NCI-H446 (cell line): ENCODE measurements at regions not wholly inside any gene's neighbourhood (a gene's known extent, or its start where the extent isn't known, plus 50 kb on each side); places are given as distances from the start of the nearest gene placed in this dataset.

Source experiments
- DNase-seq, 2 experiments: peaks; one replicate each; lab custom pipeline; 2025; lab: John Stamatoyannopoulos, UW

DNA sequence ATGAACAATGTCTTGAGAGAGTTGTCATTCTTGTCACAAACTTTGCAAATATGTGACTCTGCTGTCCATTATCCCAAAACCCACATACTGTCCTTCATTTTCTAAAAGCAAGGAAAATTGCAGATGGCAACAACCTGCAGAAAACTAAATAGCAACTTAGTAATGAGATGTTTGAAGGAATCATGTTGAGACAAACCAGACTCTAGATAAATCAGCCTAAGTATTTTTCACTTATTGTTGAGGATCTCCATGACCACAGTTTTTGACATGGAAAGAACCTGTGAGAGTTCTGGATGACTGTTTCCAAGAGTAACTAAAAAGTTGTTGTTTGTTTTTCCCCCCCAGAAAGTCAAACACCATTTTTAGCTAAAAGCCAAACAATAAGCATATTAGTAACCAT lies 535.2 kb upstream of the ZNF608 start:
- DNase-seq = no peak

DNA sequence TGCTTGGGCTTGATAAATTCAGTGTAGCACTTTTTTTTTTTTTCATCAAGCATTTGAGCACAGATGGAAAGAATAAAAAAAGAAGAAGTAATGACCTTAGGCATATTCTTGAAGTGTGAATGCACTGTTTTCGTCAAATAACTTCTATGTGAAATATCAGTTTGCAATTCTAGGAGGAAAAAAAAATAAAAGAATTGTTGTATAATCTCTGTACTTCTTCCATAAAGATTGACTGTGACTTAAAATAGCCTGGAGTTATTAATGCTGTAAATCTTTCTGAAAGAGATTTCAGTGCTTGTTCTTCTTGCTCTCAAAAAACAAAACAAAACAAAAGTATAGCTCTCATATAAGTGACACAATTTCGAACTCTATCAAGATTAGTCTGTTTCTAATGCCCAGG lies 536.9 kb upstream of the ZNF608 start:
- DNase-seq = no peak

DNA sequence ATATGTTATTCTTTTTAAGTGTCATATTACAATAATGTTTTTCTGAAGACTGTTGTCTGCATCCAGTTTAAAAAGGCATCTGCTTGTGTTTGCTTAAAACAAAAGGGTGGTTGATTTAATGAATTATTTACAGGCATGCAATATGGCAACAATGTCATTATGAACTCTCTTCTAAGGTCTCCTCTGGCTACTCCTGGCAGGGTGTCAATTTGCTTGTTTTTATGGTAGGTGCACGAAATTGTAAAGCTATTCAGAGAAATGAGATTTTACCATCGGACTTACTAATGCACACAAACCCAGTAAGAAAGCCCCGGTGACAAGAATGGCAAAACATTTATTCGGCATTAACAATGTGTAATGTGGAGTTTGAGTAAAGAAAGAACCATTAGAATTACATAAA lies 539.8 kb upstream of the ZNF608 start:
- peak in 1 of 2 experiments; percentile 37 for DNase-seq

DNA sequence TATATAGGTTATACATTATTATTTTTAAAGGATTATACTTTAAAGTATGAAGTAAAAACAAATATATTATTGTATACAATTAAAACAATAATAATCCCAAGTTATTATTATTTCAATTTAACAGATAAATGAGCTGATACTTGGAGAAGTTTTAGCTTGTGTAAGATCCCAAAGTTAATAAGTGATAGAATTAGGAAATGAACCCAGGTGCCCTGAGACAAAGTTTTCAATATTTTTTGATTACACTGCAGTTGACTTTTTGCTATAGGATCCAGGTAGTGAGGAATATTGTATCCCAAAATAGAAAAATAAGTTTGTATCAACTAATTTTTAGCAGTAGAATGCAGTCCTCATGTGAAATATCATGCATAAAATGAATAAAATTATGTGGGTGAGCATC lies 543.2 kb upstream of the ZNF608 start:
- no peak for DNase-seq

DNA sequence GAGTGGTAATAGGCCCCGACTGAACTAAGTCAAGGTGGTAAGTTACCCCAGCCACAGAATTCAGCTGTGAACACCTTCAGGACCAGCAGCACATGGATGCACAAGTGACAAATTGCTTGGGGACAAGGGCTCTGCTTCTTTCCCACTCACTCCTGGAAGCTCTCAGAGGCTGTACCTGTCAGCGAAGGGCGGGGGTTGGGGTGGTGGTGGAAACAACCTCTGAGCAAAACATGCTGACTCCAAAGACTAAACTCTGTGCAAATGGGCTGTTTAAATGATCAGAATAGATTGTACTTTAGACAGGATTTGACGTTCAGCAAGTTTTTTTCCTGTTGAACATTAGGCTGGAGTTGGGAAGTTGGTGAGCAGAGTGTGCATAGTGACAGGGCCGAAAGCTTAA lies 544.5 kb upstream of the ZNF608 start:
- DNase-seq = no peak

DNA sequence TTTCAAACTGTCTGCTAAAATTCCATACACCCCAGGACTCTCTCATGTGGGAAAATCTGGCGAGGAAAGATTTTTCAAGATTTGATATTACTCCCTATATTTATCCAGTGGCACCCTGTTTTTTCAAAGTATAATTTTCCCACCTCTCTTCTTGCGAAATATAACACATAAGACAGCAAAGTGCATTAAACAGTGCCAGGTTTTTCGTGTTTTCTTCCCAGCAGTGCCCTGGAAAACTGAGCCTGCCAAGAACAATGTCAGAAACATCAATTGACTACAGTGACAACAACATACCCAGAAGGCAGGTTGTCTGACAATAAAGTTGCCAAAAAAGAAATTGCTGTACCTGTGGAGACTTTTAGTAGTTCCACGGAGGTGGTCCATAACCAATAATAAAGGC lies 545.0 kb upstream of the ZNF608 start:
- no peak for DNase-seq

DNA sequence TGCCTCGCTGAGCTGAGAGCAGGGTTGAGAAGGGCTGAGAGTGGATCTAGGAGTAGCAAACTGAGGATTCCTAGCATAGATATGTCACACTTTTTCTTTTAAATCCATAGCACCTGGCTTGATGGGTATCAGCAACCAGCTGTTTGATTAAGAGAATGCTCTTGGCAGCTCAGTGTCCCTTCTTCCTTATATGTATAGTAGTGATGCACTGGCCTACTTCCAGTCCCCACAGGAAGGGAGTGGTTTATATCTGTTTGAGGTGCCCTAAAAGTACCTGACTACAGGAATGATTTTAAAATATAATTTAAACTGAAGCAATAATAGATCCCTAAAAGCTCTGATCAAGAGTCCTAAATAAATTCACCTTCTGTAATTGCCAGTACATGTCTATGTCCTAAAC lies 546.8 kb upstream of the ZNF608 start:
- DNase-seq = no peak

DNA sequence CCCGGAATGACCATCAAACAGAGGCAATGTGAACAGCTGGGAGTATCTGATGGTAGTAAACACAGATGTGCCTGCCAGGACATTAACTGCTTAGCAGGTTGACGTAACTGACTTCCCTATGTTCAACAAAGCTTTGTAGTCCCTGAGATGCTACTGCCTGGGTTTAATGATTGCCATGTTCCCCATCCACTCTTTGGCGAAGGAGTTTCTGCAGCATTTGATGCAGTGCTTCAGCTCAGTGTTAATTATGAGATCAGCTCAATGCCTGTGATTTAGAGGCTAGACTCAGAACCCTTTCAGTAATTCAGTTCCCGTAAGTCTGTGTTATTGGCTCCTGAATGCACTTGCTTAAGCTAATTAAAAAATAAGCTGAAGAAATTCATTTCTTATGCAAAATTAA lies 547.3 kb upstream of the ZNF608 start:
- no peak for DNase-seq

DNA sequence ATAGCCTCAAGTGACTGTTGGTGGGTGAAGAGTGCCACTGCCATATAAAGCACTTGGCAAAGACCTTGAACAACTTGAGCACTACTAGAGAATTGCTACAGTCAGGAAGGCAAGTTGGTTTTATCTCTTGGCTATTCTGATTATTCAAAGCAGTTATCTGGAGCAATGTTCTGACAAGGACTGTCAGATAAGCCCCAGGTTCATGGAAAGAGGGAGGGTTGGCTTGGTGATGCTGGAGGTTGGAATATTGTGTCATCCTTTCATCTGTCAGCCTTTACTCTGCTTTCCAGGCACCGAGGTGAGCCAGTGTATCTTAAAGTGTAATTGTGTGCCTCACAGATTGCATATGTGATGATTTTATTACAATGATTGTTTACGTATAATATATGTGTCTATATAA lies 548.4 kb upstream of the ZNF608 start:
- no peak for DNase-seq

DNA sequence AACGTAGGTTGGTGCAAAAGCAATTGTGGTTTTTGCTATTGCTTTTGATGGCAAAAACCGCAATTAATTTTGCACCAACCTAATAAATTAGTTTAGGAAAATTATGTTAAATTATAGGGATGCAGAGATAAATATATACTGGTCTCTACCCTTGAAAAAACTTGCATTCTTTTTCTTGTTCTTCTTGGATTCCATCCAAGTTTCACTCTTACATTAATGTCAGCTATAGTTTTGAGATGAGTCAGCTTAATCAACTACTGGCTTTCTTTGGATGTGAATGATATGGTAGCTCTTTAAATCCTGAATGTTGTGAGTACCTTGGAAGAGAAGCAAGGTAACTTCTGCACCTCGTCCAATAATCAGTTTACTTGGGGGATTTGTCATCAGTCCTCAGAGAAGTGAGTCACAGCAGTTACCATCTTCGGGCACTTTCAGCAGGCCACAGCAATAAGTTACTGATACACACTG lies 549.0 kb upstream of the ZNF608 start:
- no peak for DNase-seq

DNA sequence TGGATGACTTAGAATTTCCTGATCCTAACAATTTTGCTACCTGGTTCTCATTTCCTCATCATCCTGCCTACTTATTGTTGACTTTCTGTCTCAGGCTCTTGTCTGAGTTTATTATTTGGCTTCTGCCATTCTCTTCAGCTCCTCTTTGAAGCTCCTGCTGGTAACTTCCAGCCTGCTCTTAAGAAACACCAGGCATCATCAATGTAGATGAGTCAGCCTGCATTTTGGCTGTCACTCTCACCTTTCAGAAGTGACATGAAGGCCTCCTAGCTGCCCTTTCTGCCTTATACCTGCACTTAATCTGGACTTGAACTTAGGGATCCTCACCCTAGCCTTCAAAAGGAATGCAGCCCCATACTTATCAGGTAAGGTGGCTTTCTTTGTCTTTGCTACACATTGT lies 551.8 kb upstream of the ZNF608 start:
- DNase-seq = no peak

DNA sequence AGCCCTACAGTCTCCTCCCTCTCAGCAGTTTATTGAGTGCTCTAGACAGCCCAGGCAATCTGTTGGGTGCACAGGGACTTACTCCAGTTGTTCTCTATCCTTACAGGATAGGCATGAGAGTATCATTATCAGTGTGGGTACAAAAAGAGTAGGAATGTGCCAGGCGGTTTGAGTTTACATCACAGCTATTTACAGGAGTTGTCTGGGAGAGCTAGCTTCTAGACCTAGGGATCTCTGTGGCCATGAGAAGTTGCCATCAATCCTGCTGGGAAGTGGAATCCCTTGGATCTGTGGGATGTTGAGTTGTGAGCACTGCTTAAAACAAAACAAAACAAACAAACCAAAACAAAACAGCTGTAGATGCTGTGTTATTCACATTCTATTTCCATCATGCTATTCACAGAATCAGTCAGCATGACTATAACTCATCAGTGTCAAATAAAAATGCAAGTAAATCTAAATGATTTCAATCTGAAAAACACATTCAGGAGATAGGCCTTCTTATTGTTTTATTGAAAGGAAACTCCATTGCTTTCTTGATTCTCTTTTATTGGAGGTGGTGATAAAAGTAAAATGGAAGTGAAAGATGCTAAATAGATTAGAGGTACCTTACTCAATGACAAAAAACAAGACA lies 552.4 kb upstream of the ZNF608 start:
- no peak for DNase-seq

DNA sequence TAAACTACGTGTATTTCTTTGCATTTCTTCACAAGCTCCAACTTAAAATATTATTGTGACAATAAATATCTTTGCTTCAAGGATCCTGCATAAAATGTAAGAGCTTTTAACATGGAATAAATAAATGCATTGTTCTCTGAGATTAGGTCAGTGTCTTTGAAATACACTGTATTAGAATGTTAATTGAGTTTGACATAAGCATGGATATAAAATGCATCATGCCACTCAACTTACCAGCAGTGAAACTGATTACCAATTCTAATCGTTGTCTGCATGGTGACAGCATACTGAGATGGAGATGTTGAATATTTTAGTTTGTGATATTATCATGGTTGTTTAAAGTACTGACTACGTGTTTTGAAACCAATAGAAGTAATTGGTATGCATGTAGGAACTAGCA lies 555.3 kb upstream of the ZNF608 start:
- DNase-seq = no peak

DNA sequence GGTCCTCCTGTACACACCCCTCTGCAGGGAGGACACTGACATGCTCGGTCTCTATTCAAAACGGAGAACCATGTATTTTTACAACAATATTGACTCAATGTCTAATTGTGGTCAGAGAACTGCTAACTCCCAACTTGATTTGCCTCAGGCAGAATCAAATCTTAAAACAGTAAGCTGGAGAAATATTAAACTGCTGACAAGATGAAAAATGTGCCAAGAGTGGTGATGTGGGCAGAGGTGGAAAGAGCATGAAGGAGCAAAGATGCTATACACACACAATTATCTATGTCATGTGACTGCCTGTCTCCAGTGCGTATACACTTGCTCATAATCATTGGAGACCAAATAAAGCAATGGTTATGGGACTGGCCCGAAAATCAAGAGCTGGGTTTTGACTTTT lies 556.1 kb upstream of the ZNF608 start:
- no peak for DNase-seq

DNA sequence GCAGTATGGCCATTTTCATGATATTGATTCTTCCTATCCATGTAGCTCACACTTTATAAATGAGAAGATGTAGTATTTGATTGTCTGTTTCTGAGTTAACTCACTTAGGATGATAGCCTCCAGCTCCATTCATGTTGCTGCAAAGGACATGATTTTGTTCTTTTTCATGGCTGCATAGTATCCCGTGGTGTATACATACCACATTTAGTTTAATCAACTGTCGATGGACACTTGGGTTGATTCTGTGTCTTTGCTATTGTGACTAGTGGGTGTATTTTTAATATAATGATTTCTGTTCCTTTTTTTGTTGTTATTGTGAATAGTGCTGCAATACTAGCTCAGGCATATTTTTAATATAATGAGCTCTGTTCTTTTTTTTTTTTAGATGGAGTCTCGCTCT lies 560.3 kb upstream of the ZNF608 start:
- no peak for DNase-seq

DNA sequence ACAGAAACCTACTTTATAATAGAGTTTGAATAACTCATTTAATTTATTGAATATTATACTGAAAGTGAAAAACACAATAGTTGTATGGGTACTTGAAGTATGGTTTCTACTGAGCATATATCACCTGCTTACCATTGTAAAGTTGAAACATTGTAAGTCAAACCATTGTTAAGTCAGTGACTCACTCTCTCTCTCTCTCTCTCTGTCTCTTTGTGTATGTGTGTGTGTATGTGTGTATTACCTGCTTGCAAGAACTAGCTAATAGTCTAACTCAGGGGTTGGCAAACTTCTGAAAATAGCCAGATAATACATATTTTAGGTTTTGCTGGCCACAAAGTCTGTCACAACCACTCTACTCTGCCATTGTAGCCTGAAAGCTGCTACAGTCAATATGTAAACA lies 564.3 kb upstream of the ZNF608 start:
- DNase-seq = no peak

DNA sequence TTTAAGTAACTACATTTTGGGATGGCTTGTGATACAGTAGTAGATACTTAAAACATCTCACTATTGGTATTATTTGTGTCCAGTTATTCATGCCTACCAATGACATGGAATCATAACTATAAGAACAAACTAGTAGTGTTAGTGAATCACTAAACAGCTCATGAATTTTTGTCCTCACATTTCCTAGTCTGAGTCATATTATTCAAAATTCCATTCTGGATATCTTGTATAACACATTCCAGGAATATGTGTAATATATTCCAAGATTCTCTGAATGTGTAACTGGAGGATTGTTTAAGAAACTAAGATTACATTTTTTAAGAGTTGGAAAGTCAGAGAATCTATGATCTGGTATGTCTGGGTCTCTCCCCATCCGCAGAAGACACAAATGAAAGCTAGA lies 565.3 kb upstream of the ZNF608 start:
- DNase-seq = no peak

DNA sequence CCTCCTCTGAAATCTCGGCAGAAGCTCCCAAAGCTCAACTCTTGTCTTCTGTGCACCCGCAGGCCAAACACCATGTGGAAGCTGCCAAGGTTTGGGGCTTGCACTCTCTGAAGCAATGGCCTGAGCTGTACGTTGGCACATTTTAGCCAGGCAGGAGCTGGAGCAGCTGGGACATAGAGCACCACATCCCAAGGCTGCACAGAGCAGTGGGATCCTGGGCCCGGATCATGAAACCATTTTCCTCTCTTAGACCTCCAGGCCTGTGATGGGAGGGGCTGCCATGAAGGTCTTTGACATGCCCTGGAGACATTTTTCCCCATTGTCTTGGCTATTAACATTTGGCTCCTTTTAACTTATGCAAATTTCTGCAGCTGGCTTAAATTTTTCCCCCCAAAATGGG lies 567.1 kb upstream of the ZNF608 start:
- DNase-seq = no peak

DNA sequence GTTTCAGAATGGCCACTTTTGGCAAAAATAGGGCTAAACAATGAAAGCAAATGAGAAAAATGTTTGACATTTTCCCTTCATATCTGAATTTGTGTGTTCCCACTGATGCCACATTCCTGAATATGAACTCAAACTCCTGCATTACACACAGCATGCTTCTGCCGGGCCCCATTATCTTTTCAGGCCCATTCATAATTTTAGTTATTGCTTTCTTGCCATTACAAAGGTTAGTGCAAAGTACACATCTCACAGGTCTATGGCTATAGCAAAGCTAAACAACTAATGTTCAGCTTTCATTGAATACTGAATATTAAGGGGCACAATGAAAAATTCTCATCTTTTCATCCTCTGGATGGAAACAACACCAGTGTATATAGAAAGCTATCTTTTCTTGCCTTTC lies 568.9 kb upstream of the ZNF608 start:
- no peak for DNase-seq

DNA sequence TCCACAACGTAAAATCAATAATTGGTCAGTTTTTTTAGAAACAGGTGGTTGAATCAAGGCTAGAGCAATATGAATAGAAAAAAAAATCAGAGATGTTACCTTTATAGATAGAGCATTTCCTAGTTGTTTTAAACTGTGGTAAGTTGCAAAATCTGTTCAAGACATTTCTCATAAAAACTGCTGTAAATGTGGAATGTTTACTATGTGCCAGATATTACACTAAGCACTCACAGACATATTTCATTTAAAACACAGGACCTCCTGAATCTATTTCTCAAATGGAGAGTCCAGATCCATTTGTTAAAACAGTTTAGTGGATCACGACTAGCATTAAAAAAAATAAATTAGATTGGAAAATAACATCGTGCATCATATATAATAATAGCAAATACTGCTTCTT lies 570.0 kb upstream of the ZNF608 start:
- no peak for DNase-seq

DNA sequence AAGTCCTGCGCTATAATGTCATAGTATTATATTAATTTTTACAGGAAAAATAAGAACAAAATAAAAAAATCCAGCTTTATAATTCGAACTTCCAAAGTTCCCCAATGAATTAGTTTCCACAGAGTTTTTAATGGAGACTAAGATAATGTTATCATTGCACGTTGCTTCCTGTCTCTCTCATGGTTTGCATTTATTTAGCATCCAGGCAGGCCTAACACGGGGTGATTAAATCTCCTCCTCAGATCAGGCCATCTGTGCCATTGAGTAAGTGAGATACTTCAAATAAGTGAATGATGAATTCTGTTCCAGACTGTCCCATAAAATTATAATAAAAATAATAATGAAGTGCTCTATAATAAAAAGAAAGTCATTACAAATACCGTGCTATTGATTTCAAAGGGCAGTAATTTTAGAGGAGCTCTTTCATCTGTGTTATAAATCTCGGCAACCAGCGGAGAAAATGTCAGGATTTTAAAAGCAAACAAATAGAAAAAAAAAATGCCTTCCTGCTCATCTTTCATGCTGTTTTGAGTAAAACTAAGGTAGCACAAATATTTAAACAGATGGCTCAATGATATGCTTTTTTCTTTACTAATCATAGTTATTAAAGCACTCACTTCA lies 570.6 kb upstream of the ZNF608 start:
- DNase-seq = peak; percentile 46 to 60

DNA sequence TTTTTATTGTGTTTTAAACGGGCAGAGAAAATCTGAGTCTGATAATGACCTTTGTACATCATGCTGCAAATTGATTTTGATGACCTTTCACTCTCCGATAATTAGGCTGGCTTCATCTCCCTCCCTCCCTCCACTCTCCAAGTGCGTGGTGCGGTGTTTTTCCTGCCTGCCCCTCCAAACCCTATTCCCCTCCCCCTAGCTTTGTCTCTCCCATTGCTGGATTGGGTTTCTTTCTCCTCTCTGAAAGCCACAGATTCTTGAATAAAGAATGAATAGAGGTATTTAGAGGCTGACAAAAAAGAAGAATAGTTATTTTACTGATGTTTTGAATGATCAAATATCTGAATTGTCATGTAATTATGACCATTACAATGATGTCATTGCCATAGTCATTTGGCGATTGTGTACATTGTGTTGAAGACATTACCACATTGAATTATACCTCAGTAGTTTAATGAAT lies 571.1 kb upstream of the ZNF608 start:
- peak in 1 of 2 experiments; percentile 62 for DNase-seq

DNA sequence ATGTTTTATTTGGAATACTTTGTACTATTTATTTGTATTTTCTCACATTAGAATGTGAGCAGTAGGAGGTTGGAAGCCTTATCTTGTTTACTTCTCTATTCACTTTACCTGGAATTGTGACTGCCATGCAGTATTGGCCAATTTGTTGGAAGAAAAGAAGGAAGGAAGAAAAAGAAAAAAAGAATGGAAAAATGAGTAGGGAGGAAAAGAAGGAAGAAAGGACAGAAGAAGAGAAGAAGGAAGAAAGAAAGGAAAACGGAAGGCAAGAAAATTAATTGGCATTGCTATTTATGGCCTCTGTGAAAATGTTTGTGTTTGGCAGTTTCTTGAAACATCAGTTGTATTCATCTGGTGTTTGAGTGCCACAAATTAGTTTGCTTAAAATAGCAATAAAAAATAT lies 575.2 kb upstream of the ZNF608 start:
- DNase-seq = no peak

DNA sequence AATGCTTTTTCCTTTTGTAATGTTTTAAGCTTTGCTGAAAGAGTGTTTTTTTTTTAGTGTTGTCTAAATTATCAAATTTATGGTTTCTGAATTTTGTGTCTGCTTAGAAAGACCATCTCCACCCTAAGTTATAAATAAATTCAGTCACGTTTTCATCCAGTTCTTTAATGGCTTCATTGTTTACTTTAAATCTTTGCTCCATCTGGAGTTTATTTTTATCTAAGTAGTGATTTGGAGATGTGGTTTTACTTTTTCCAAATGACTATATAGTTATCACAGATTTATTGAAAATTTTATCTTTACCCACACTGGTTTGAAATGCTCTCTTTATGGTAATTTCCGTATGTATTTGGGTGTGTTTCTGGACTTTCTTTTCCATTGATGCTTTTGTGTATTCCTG lies 577.2 kb upstream of the ZNF608 start:
- DNase-seq = no peak
